Neuronal stem cell (in vitro differentiated cells): ENCODE measurements at regions not wholly inside any gene's neighbourhood (a gene's known extent, or its start where the extent isn't known, plus 50 kb on each side); places are given as distances from the start of the nearest gene placed in this dataset.

Experiments
- DNase-seq: peaks from one replicate; pipeline ENCODE4 v3.0.0-alpha.2; 2013; ENCODE audit warnings: low spot score
- H2AFZ ChIP-seq: one replicate; pipeline ENCODE4 v1.6.1; 2013; ENCODE audit warnings: mild to moderate bottlenecking, low read length, inconsistent platforms
- H2AK5ac ChIP-seq: 2 replicates; pipeline ENCODE4 v1.6.1; 2013; ENCODE audit warnings: low read depth, mild to moderate bottlenecking, inconsistent platforms, low read length, moderate library complexity, mixed read lengths
- H2BK120ac ChIP-seq: 2 replicates; pipeline ENCODE4 v1.6.1; 2013; ENCODE audit warnings: low read depth, mild to moderate bottlenecking, inconsistent platforms, low read length, moderate library complexity, mixed read lengths
- H2BK12ac ChIP-seq: one replicate; pipeline ENCODE4 v1.6.1; 2013; ENCODE audit warnings: low read length, inconsistent platforms
- H2BK15ac ChIP-seq: 2 replicates; pipeline ENCODE4 v1.6.1; 2013; ENCODE audit warnings: mild to moderate bottlenecking, low read length, inconsistent platforms, mixed read lengths
- H2BK5ac ChIP-seq: one replicate; pipeline ENCODE4 v1.6.1; 2013; ENCODE audit warnings: inconsistent platforms, mild to moderate bottlenecking, low read length, moderate library complexity
- H3K14ac ChIP-seq: one replicate; pipeline ENCODE4 v1.6.1; 2013; ENCODE audit warnings: low read length, inconsistent platforms
- H3K18ac ChIP-seq: 2 replicates; pipeline ENCODE4 v1.6.1; 2013; ENCODE audit warnings: low read length, inconsistent platforms
- H3K23ac ChIP-seq: 2 replicates; pipeline ENCODE4 v1.6.1; 2013; ENCODE audit warnings: low read depth, mild to moderate bottlenecking, mixed read lengths, low read length, inconsistent platforms; ENCODE audit not compliant: poor library complexity
- H3K27ac ChIP-seq: replicated peaks from 3 replicates; pipeline ENCODE4 v1.5.1; 2013; ENCODE audit warnings: low read length, inconsistent platforms
- H3K27me3 ChIP-seq, 3 experiments: 2 replicates each; pipeline ENCODE4 v1.6.1; 2013; ENCODE audit warnings: low read length in 3 of 3, mild to moderate bottlenecking in 2 of 3, inconsistent platforms in 1 of 3, low read depth in 1 of 3, mixed read lengths in 1 of 3, moderate library complexity in 1 of 3; ENCODE audit not compliant: control insufficient read depth in 3 of 3, insufficient read depth in 3 of 3
- H3K36me3 ChIP-seq, 2 donors: replicated peaks in 1 of 2; 2 replicates each; pipeline ENCODE4 v1.6.1; 2013; ENCODE audit warnings: low read length in 2 of 2; ENCODE audit not compliant: control insufficient read depth in 2 of 2, insufficient read depth in 2 of 2
- H3K4ac ChIP-seq: 2 replicates; pipeline ENCODE4 v1.6.1; 2013; ENCODE audit warnings: inconsistent platforms, mild to moderate bottlenecking, low read length, moderate library complexity
- H3K4me1 ChIP-seq, 2 donors: 1 replicate in 1 of 2; 2 replicates in 1 of 2; pipeline ENCODE4 v1.6.1; 2013; ENCODE audit warnings: low read length in 2 of 2, low read depth in 1 of 2; ENCODE audit not compliant: control insufficient read depth in 2 of 2, insufficient read depth in 1 of 2
- H3K4me2 ChIP-seq: one replicate; pipeline ENCODE4 v1.6.1; 2013; ENCODE audit warnings: mild to moderate bottlenecking, low read length, inconsistent platforms; ENCODE audit not compliant: insufficient read depth, poor library complexity, severe bottlenecking
- H3K4me3 ChIP-seq, 2 donors: 2 replicates each; pipeline ENCODE4 v1.5.1; 2013; ENCODE audit warnings: low read length in 2 of 2, mild to moderate bottlenecking in 2 of 2, inconsistent platforms in 1 of 2, moderate library complexity in 1 of 2
- H3K79me1 ChIP-seq: one replicate; pipeline ENCODE4 v1.6.1; 2013; ENCODE audit warnings: low read depth, mild to moderate bottlenecking, inconsistent platforms, low read length, moderate library complexity
- H3K9ac ChIP-seq: one replicate; pipeline ENCODE4 v1.6.1; 2013; ENCODE audit warnings: mild to moderate bottlenecking, low read depth, low read length, inconsistent platforms; ENCODE audit not compliant: poor library complexity
- H3K9me3 ChIP-seq, 2 donors: replicated peaks in 1 of 2; 2 replicates each; pipeline versions ENCODE3 to v1.6.1; 2013; ENCODE audit warnings: low read length in 2 of 2, mild to moderate bottlenecking in 2 of 2, inconsistent platforms in 1 of 2, low read depth in 1 of 2, mixed read lengths in 1 of 2, moderate library complexity in 1 of 2; ENCODE audit not compliant: control insufficient read depth in 2 of 2, insufficient read depth in 1 of 2
- H4K8ac ChIP-seq: one replicate; pipeline ENCODE4 v1.6.1; 2013; ENCODE audit warnings: low read depth, mild to moderate bottlenecking, inconsistent platforms, low read length, moderate library complexity
- H4K91ac ChIP-seq: one replicate; pipeline ENCODE4 v1.6.1; 2013; ENCODE audit warnings: low read length, low read depth, mild to moderate bottlenecking, inconsistent platforms; ENCODE audit not compliant: poor library complexity
- WGBS, 2 donors: extraction: QIAGEN DNeasy Blood & Tissue Kit; methylation state at CpG; one replicate each; pipeline ENCODE4 v1.1.7; 2013; ENCODE audit warnings: missing lambda C conversion rate in 2 of 2, mixed read lengths in 1 of 2; ENCODE audit not compliant: insufficient read length in 2 of 2, insufficient replicate concordance in 1 of 2; ENCODE audit errors: extremely low coverage in 2 of 2; 5-methylcytosine and 5-hydroxymethylcytosine counted together

DNA sequence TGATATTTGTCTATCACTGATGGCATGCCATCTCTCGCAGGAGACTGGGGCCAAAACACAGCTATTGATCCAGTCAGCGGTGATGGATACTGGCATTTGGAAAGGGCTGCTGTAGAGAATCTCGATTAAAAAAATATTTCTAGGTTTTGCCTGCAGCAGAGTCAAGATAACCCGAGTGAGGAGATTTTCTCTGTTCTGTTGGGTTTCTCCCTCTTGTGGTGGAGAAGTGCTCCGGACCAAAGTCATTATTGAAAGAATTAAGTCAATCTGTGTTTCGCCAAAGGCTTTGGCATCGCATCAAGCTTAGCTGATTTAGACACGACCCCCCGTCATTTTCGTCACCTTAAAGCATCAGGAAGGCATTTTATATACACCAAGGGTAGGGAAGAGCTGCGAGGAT, 97.1 kb upstream of the IRX2 start:
- Histone ChIP-seq H3K27me3 (no peaks in the 10 kb centered on the region), H2AFZ (no peak overlapping the region), H2BK15ac (no peak overlapping the region), H3K4me2 (no peak overlapping the region), H3K9ac (no peak overlapping the region), H4K8ac (no peak overlapping the region), H2AK5ac (no peak overlapping the region), H3K23ac (no peak overlapping the region), H3K14ac (no peak overlapping the region), H3K4ac (no peak overlapping the region), H3K9me3 (no peaks in the 10 kb centered on the region), H3K79me1 (no peaks in the 10 kb centered on the region), H4K91ac (no peak overlapping the region), H3K27ac (no peak overlapping the region), H2BK120ac (no peak overlapping the region), H2BK5ac (no peak overlapping the region), H3K4me3 (no peak overlapping the region), H3K36me3 (no peaks in the 10 kb centered on the region), H2BK12ac (no peak overlapping the region), H3K4me1 (no peaks in the 10 kb centered on the region), H3K18ac (no peak overlapping the region)
- WGBS, 2 donors = no CpG with 5 or more reads among the region's 11 CpGs
- no peak for DNase-seq

GRCh38 chr5:2847608-2848007, 96.1 kb upstream of the IRX2 start:
- WGBS, 2 donors = no CpG with 5 or more reads among the region's 11 CpGs
- H3K79me1 ChIP-seq = no peaks in the 10 kb centered on the region

GRCh38 chr5:2841208-2841607, 89.7 kb upstream of the IRX2 start:
- Histone ChIP-seq H3K18ac (peak overlapping the region; percentile 32), H3K36me3 (no peaks in the 10 kb centered on the region), H3K27me3 (no peaks in the 10 kb centered on the region), H3K9ac (no peak overlapping the region), H4K8ac (no peak overlapping the region), H3K4me1 (no peaks in the 10 kb centered on the region), H3K9me3 (peaks cover under 1 to 2% of the 10 kb centered on the region in 2 donors), H2AK5ac (no peak overlapping the region), H3K27ac (no peak overlapping the region), H4K91ac (no peak overlapping the region), H3K4me2 (no peak overlapping the region), H2BK12ac (no peak overlapping the region), H3K23ac (no peak overlapping the region), H2BK15ac (no peak overlapping the region), H2AFZ (no peak overlapping the region), H3K14ac (no peak overlapping the region), H2BK120ac (no peak overlapping the region), H3K4me3 (no peak overlapping the region), H3K79me1 (no peaks in the 10 kb centered on the region), H3K4ac (no peak overlapping the region), H2BK5ac (no peak overlapping the region)
- no peak for DNase-seq
- WGBS, 2 donors = no CpG with 5 or more reads among the region's 5 CpGs

More at GRCh38 chr5:2847608-2848007, 96.1 kb upstream of the IRX2 start:
- Histone ChIP-seq H3K4me3 (no peak overlapping the region), H3K14ac (no peak overlapping the region), H3K9ac (no peak overlapping the region), H4K8ac (no peak overlapping the region), H2BK120ac (no peak overlapping the region), H3K36me3 (no peaks in the 10 kb centered on the region), H3K23ac (no peak overlapping the region), H2AFZ (no peak overlapping the region), H3K18ac (no peak overlapping the region), H4K91ac (no peak overlapping the region), H3K9me3 (peaks cover 0 to 2% of the 10 kb centered on the region in 2 donors), H2BK15ac (no peak overlapping the region), H2BK12ac (no peak overlapping the region), H3K4me2 (no peak overlapping the region), H3K27me3 (no peaks in the 10 kb centered on the region), H3K27ac (no peak overlapping the region), H2AK5ac (no peak overlapping the region), H2BK5ac (no peak overlapping the region), H3K4ac (no peak overlapping the region), H3K4me1 (no peaks in the 10 kb centered on the region)
- no peak for DNase-seq

- Histone ChIP-seq H3K9ac (no peak overlapping the region), H3K14ac (no peak overlapping the region), H2AK5ac (no peak overlapping the region), H3K23ac (no peak overlapping the region), H3K4me1 (no peaks in the 10 kb centered on the region), H2BK12ac (no peak overlapping the region), H3K18ac (no peak overlapping the region), H3K27ac (no peak overlapping the region), H2AFZ (peak overlapping the region; percentile 47), H3K4me3 (no peak overlapping the region), H3K9me3 (peaks cover 3 to 5% of the 10 kb centered on the region in 2 donors), H3K27me3 (no peaks in the 10 kb centered on the region), H4K91ac (no peak overlapping the region), H3K4ac (no peak overlapping the region), H2BK5ac (no peak overlapping the region), H2BK120ac (no peak overlapping the region), H2BK15ac (no peak overlapping the region), H3K36me3 (no peaks in the 10 kb centered on the region), H4K8ac (no peak overlapping the region), H3K4me2 (no peak overlapping the region), H3K79me1 (no peaks in the 10 kb centered on the region)
- WGBS, 2 donors = no CpG with 5 or more reads among the region's 10 CpGs
- DNase-seq = no peak
Measured at GRCh38 chr5:2840372-2840915, 89.0 kb upstream of the IRX2 start.
